Left lung (tissue), 4 donors: ENCODE measurements at regions not wholly inside any gene's neighbourhood (a gene's known extent, or its start where the extent isn't known, plus 50 kb on each side); places are given as distances from the start of the nearest gene placed in this dataset.

Experiments
- ATAC-seq: fragments of 200-7000 bp; cut with Tn5 transposase; one replicate; pipeline ENCODE4 v1.9.1; 2020; ENCODE audit warnings: moderate library complexity
- DNase-seq, 4 donors: peaks; one replicate each; pipeline ENCODE4 v3.0.0-alpha.2; 2013 to 2020
- H3K27ac ChIP-seq, 2 donors: fragments of 200-600 bp; sonication (generic) in 1 of 2; one replicate each; pipeline versions ENCODE4 v1.5.0 to v1.8.0; 2020 to 2021
- H3K27me3 ChIP-seq, 2 donors: fragments of 200-600 bp; sonication (generic) in 1 of 2; one replicate each; pipeline versions ENCODE4 v1.5.0 to v1.8.0; 2020 to 2021
- H3K36me3 ChIP-seq, 2 donors: fragments of 200-600 bp; sonication (generic) in 1 of 2; one replicate each; pipeline versions ENCODE4 v1.5.0 to v1.8.0; 2020 to 2021
- H3K4me1 ChIP-seq, 2 donors: fragments of 200-600 bp; one replicate each; pipeline ENCODE4 v1.8.0; 2021
- H3K4me3 ChIP-seq, 2 donors: fragments of 200-600 bp; sonication (generic) in 1 of 2; one replicate each; pipeline versions ENCODE4 v1.5.0 to v1.8.0; 2020 to 2021; ENCODE audit warnings: mild to moderate bottlenecking in 1 of 2
- H3K9me3 ChIP-seq, 2 donors: fragments of 200-600 bp; sonication (generic) in 1 of 2; one replicate each; pipeline versions ENCODE4 v1.5.0 to v1.8.0; 2020 to 2021
- CTCF ChIP-seq, 2 donors: fragments of 200-600 bp; sonication (generic) in 1 of 2; IDR thresholded peaks; one replicate each; pipeline versions ENCODE4 v1.5.0 to v1.8.0; 2021; ENCODE audit warnings: antibody characterized with exemption in 2 of 2
- intact Hi-C, 2 donors: fragments of 100-400 bp; cut with DNase I; formaldehyde crosslinking; loops; one replicate each; pipeline versions ENCODE4 v1.11.2 to v1.14.2; 2022
- donor health status: DM: no; HTN: yes; CAD: no.
- donor health status: DM: no; HTN: no; CAD: no.

GRCh38 chr15:88990185-88990679, 77.1 kb upstream of the MFGE8 start:
- intact Hi-C loops, result loop anchor here in 1 of 2 donors (10.0 kb wide), 1 partner anchor 55 kb away; no protein-coding TSS in a partner anchor
- H3K9me3 ChIP-seq, result no peaks in the 10 kb centered on the region
- ATAC-seq (no peak), DNase-seq (no peak)
- TF ChIP-seq CTCF (IDR thresholded peaks at IDR 0.05), result no peak
- no peaks in the 10 kb centered on the region for H3K4me1 ChIP-seq
- no peaks in the 10 kb centered on the region for H3K27me3 ChIP-seq
- no peak overlapping the region for H3K4me3 ChIP-seq
- H3K36me3 ChIP-seq, result no peaks in the 10 kb centered on the region
- no peak overlapping the region for H3K27ac ChIP-seq

GRCh38 chr15:88992216-88992615, 79.0 kb upstream of the MFGE8 start:
- intact Hi-C loops, result loop anchor here in 1 of 2 donors (10.0 kb wide), 1 partner anchor 57 kb away; no protein-coding TSS in a partner anchor
- ATAC-seq, result no peak

GRCh38 chr15:88992912-88993376, 79.8 kb upstream of the MFGE8 start:
- intact Hi-C loops, result loop anchor here in 1 of 2 donors (10.0 kb wide), 1 partner anchor 58 kb away; no protein-coding TSS in a partner anchor
- H3K9me3 ChIP-seq, result no peaks in the 10 kb centered on the region
- no peaks in the 10 kb centered on the region for H3K4me1 ChIP-seq
- no peaks in the 10 kb centered on the region for H3K36me3 ChIP-seq
- DNase-seq, result no peak
- no peak for TF ChIP-seq CTCF (IDR thresholded peaks at IDR 0.05)
- no peak overlapping the region for H3K27ac ChIP-seq
- ATAC-seq, result no peak
- H3K27me3 ChIP-seq, result no peaks in the 10 kb centered on the region
- H3K4me3 ChIP-seq, result no peak overlapping the region

More at GRCh38 chr15:88992216-88992615, 79.0 kb upstream of the MFGE8 start:
- Histone ChIP-seq H3K9me3 (no peaks in the 10 kb centered on the region), H3K27me3 (no peaks in the 10 kb centered on the region), H3K4me3 (no peak overlapping the region), H3K36me3 (no peaks in the 10 kb centered on the region), H3K4me1 (no peaks in the 10 kb centered on the region), H3K27ac (no peak overlapping the region)
- TF ChIP-seq CTCF (IDR thresholded peaks at IDR 0.05), result no peak
- no peak for DNase-seq

GRCh38 chr15:88993662-88994061, 80.5 kb upstream of the MFGE8 start:
- TF ChIP-seq CTCF (IDR thresholded peaks at IDR 0.05), result no peak
- H3K27me3 ChIP-seq, result no peaks in the 10 kb centered on the region
- no peaks in the 10 kb centered on the region for H3K9me3 ChIP-seq
- ATAC-seq (no peak), DNase-seq (no peak)
- no peaks in the 10 kb centered on the region for H3K36me3 ChIP-seq
- H3K27ac ChIP-seq, result no peak overlapping the region
- no peaks in the 10 kb centered on the region for H3K4me1 ChIP-seq
- no peak overlapping the region for H3K4me3 ChIP-seq
- intact Hi-C loops, result loop anchor here in 1 of 2 donors (10.0 kb wide), 1 partner anchor 59 kb away; no protein-coding TSS in a partner anchor

GRCh38 chr15:88994286-88994685, 81.1 kb upstream of the MFGE8 start:
- no peak overlapping the region for H3K27ac ChIP-seq
- no peaks in the 10 kb centered on the region for H3K27me3 ChIP-seq
- no peak for TF ChIP-seq CTCF (IDR thresholded peaks at IDR 0.05)
- H3K9me3 ChIP-seq, result no peaks in the 10 kb centered on the region
- no peaks in the 10 kb centered on the region for H3K4me1 ChIP-seq
- ATAC-seq (no peak), DNase-seq (no peak)
- no peaks in the 10 kb centered on the region for H3K36me3 ChIP-seq
- intact Hi-C loops, result loop anchor here in 1 of 2 donors (10.0 kb wide), 1 partner anchor 59 kb away; no protein-coding TSS in a partner anchor
- no peak overlapping the region for H3K4me3 ChIP-seq
